Activated CD4-positive, alpha-beta T cell treated with anti-CD3 and anti-CD28 coated beads for 48 hours (primary cell): ENCODE measurements at regions not wholly inside any gene's neighbourhood (a gene's known extent, or its start where the extent isn't known, plus 50 kb on each side); places are given as distances from the start of the nearest gene placed in this dataset.
"Not testable (repeated sequence)": the region's sequence is repeated elsewhere in the genome, so short reads cannot be mapped to it uniquely, and the experiment has no call there.

Experiments
- DNase-seq: peaks from one replicate; pipeline ENCODE4 v3.0.0-alpha.2; 2020

DNA sequence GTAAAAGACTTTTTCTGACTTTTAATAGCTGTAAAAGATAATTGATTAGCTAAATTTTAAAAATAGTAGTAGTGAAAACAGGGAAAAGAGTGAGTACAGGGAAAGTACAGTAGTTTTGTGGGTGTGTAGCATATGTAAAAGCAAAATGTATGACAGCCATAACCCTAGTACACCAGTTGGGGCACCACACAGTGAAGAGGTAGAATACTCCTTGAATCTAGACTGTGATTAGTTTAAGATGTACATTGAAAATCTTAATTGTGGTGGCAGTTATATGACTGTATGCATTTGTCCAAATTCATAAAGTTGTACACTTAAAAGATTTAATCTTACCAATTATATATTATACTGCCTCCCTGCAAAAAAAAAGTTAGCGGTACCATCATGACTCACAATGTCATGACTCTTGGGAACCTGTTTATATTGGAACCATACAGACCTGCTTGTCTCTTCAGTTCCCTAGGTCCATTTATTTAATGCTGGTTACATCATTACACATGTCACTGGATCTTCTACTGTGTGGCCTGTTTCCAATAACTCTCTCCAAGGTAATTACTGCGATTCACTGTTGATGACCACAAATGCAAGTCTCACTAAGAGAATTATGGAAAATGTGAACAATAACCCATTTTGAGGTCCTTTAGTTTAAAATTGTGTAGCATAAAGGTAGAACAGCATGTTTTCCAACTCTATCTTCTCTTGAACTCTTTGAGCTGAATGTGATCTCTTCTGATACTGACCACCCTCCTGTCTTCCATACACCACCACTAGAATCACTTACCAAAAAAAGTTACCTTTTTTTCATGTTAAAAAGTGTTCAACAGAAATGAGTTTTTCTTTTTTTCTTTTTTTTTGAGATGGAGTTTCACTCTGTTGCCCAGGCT, 264.2 kb upstream of the AMIGO2 start:
- DNase-seq = no peak

GRCh38 chr12:47340411-47341015, 260.8 kb upstream of the AMIGO2 start:
- DNase-seq = no peak

DNA sequence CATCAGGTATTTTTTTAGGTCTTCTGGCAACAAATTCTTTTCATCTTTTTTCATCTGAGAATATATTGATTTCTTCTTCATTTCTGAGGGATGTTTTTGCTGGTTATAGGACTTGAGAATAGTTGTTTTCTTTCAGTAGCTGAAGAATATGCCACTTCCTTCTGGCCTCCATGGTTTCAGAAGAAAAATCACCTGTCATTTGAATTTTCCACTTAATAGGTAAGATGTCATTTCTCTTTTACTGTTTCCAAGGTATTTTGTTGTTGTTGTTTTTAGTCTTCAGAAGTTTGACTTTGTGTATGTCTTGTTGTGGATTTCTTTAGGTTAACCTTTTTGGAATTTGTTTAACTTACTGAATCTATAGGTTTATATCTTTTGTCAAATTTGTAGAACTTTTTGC, 257.8 kb upstream of the AMIGO2 start:
- DNase-seq = no peak

DNA sequence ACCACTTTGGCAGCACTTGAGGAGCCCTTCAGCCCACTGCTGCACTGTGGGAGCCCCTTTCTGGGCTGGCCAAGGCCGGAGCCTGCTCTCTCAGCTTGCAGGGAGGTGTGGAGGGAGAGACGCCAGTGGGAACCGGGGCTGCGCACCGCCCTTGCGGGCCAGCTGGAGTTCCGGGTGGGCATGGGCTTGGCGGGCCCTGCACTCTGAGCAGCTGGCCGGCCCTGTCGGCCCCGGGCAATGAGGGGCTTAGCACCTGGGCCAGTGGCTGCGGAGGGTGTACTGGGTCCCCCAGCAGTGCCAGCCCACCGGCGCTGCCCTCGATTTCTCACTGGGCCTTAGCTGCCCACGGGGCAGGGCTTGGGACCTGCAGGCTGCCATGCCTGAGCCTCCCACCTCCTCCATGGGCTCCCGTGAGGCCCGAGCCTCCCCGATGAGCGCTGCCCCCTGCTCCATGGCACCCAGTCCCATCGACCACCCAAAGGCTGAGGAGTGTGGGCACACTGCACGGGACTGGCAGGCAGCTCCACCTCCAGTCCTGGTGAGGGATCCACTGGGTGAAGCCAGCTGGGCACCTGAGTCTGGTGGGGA, 253.6 kb upstream of the AMIGO2 start:
- DNase-seq = not testable (repeated sequence)

DNA sequence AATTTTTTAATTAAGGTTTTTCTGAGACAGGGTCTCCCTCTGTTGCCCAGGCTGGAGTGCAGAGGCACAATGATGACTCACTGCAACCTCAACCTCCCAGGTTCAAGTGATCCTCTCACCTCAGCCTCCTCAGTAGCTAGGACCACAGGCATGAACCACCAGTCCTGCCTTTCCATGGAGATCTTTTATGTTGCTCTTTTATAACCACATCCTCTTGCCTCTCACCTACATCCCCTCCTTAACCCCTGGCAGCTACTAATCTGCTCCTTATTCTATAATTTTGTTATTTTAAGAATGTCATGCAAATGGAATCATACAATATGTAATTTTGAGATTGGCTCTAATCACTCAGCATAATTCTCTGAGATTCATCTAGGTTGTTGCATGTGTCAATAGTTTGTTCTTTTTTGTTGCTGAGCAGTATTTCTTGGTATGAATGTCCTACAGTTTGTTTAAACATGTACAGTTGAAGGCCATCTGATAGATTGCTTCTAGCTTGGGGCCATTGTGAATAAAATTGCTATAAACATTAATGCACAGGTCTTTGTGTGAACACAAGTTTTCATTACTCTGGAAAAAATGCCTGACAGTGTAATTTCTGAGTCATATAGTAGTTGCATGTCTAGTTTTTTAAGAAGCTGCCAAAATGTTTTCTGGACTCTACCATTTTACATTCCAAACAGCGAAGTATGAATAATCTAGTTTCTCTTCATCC, 249.2 kb upstream of the AMIGO2 start:
- DNase-seq = no peak

GRCh38 chr12:47326190-47326589, 246.4 kb upstream of the AMIGO2 start:
- no peak for DNase-seq

- no peak for DNase-seq
These were observed 244.0 kb upstream of the AMIGO2 start for GRCh38 chr12:47323802-47324201.

GRCh38 chr12:47321436-47321835, 241.7 kb upstream of the AMIGO2 start:
- DNase-seq = no peak

DNA sequence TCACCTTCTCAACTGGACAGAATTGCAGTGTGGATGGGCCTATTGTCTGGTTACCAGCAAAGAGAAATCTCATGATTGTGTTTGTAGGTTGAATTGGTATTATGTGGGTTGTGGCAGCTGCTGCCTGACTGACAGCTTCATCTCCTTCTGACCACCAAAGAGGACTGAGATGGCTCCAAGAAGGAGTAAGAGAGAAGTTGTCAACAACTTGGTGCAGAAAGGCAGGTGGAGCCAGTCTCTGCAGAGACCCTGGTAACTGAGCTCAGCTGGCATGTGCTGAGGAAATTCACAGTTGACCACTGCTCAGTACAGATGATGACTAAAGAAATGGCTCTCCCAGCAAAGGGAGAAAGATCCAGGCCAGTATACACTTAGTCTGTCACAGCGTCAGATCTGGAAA, 240.0 kb upstream of the AMIGO2 start:
- DNase-seq = no peak

GRCh38 chr12:47318963-47319362, 239.2 kb upstream of the AMIGO2 start:
- DNase-seq = no peak

DNA sequence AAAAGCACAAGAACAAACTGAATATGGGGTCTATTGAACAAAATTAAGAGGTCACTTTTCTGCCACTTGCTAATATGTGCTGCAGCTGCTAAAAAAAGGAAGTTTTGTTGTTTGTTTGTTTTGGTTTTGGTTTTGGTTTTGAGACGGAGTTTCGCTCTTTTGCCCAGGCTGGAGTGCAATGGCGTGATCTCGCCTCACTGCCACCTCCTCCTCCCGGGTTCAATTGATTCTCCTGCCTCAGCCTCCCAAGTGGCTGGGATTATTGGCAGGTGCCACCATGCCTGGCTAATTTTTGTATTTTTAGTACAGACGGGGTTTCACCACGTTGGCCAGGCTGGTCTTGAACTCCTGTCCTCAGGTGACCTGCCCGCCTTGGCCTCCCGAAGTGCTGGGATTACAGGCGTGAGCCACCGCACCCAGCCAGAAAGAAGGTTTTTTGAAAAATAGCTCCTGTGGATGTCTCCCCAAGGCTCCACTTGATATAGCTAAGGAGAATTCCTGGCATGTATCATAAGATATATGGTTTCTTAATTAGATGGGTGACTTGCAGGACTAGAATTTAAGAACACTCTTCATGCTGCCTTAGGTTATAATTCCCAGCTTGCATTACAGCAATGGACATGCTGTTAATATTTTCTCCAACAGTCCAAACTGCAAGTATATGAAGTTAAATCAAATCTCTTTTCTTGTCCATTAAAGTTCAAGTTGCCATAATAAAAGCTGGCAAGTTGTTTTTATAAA, 237.6 kb upstream of the AMIGO2 start:
- no peak for DNase-seq

DNA sequence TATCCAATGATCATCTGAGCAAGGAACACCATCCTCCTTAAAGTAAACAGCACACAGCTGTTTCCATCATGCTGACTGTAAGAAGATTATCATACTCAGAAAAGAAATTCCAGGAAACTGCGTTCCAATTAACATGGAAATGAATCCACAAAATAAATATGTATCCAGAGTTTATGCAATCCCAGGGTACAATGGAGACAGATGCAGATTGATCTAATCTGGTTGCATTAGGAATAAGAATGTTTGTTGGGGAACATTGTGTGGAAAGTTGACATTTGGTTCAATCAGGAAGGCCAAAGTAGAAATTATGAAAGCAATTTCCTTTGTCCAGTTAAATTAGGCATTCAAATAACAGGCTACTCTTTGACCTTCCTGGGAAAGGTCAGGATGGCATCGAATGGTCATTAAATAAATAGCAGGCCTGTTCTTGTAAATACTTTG, 236.9 kb upstream of the AMIGO2 start:
- DNase-seq = no peak

DNA sequence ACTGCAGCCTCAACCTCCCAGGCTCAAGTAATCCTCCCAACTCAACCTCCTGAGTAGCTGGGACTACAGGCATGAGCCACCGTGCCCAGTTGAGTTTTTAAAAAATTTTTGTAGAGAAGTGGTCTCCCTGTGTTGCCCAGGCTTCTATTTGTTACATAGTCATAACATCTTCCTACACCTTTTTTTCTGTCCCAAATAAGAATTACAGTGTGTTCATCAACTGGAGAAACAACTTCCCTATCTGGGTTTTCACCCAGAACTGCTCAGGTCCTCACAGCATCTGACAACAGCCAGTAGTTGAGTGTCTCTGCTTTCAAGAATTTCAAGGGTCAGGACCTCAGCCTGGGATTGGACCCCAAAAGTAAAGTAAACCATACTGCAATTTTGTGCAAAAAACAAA, 235.2 kb upstream of the AMIGO2 start:
- DNase-seq = no peak

DNA sequence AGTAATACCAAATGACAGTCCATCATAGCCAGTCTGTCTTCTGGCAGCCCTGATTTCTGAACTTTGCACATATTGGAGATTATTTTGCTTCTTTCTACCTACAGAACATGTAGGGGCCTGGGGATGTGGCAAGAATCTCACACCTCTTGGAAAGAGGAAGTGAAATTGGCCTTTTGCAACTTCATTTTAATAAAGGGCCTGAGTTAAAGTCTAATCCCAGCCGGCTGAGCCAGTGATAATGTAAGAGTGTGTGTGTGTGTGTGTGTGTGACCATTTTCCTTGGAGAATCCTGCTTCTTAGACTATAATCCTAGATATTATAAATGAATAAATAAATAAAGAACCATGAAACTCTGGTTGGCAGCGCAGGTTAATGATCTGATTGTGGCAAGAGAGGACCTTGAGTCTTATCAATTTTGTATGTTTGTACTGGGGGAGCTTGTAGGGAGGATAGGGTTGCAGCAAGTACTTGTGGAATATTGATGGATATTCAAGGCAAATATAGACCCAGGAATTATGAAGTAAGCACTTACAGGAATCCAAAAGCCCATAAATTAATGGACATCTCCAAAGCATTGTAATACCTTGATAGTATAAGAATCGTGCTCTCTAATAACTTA, 233.2 kb upstream of the AMIGO2 start:
- DNase-seq = no peak

DNA sequence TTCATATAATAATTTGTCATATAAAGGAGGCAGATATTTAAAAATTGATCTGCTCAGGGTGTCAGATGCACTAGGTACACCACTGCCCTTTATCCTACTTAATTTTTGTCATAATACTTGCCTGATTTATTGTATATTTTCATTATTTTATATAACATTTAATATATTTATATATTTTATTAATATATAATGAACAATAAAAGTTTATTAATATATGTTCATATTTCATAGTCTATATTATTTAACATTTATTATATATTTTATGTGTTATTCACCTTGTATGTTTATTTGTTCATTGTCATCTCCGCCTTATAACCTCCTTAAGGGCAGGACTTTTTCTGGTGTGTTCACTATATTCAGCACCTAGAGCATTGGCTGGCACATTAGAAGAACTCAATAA, 232.4 kb upstream of the AMIGO2 start:
- no peak for DNase-seq

- DNase-seq = no peak
These were observed 231.8 kb upstream of the AMIGO2 start for GRCh38 chr12:47311568-47311967.

DNA sequence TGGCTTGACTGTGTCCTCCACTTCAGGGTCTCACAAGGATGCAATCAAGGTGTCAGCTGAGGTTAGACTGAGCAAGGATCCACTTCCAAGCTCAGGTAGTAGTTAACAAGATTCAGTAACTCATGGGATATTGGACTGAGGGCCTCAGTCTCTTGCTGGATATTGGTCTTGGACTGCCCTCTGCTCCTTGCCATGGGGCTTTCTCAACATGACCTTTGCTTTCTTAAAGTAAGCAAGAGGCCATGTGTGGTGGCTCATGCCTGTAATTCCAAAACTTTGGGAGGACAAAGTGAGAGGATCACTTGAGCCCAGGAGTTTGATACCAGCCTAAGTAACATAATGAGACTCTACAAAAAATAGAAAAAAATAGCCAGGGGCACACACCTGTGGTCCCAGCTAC, 231.3 kb upstream of the AMIGO2 start:
- no peak for DNase-seq

- DNase-seq = no peak
These were observed 228.9 kb upstream of the AMIGO2 start for GRCh38 chr12:47308672-47309071.

DNA sequence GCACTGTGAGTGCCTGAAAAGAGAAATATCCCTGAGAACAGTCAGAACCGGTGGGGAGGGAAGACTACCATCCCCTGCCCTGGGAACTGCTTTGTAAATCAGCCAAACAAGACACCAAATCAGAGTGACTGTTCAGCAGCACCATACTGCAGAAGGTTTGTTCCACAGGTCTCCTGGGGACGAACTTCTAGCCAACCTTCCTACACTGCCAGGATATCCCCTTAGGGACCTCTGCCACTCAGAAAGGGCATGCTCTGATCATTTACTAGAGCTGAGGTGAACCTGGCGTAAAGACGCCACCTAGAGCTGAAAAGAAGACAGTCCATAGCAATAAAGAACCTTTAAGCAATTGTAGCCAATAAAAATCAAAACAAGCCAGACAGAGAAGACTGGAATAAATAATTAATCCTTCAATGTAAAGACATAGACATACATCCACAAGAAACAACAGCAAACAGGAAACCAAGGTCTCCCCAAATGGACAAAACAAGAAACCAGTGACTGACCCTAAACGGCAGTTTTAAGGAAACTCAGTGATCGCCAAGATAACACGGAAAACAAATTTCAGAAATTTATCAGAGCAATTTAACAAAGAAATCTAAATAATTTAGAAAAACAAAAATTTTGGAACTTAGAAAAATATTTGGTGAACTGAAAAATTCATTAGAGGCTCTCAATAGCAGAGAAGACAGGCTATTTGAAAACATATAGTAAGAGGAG, 228.1 kb upstream of the AMIGO2 start:
- peak; percentile 65 for DNase-seq

DNA sequence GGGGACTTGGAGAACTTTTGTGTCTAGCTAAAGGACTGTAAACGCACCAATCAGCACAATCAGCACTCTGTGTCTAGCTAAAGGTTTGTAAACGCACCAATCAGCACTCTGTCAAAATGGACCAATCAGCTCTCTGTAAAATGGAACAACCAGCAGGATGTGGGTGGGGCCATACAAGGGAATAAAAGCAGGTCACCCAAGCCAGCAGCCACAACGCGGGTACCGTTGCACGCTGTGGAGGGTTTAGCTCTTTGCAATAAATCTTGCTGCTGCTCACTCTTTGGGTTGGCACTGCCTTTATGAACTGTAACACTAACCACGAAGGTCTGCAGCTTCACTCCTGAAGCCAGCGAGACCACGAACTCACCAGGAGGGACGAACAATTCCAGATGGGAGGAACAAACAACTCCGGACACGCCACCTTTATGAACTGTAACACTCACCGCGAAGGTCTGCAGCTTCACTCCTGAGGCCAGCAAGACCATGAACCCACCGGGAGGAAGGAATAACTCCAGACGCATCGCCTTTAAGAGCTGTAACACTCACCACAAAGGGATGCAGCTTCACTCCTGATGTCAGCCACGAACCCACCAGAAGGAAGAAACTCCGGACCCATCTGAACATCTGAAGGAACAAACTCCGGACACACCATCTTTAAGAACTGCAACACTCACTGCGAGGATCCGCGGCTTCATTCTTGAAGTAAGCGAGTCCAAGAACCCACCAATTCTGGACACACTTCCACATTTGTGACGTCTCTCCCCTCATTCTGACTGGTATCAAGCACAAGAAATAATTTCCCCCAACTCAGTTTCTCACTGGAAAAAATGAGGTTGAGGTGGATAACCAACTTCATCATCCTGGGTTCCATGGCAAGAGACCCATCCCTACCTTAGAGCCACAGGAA, 227.3 kb upstream of the AMIGO2 start:
- peak; percentile 83 for DNase-seq
